OCI-LY1 (cell line): ENCODE measurements at regions not wholly inside any gene's neighbourhood (a gene's known extent, or its start where the extent isn't known, plus 50 kb on each side); places are given as distances from the start of the nearest gene placed in this dataset.

ENCODE experiments used
- H2AFZ ChIP-seq: fragments of 200-600 bp; sonication (generic), shearing (Covaris generic); 2 replicates; pipeline ENCODE4 v1.6.0; 2014; ENCODE audit warnings: antibody characterized with exemption, mild to moderate bottlenecking, low read length
- H3F3A ChIP-seq: fragments of 200-600 bp; sonication (generic), shearing (Covaris generic); 2 replicates; pipeline ENCODE4 v1.6.0; 2014; ENCODE audit warnings: mild to moderate bottlenecking, antibody characterized with exemption, low read length, moderate library complexity; ENCODE audit not compliant: insufficient read depth
- H3K27ac ChIP-seq: fragments of 200-600 bp; sonication (generic); 2 replicates; pipeline ENCODE4 v1.5.1; 2014; ENCODE audit warnings: low read length, mixed run types, mild to moderate bottlenecking, low read depth; ENCODE audit not compliant: poor library complexity, severe bottlenecking
- H3K27me3 ChIP-seq: fragments of 200-600 bp; sonication (generic); 2 replicates; pipeline ENCODE4 v1.6.0; 2014; ENCODE audit warnings: antibody characterized with exemption, mild to moderate bottlenecking, low read length, moderate library complexity; ENCODE audit not compliant: insufficient read depth
- H3K36me3 ChIP-seq: fragments of 200-600 bp; sonication (generic); 2 replicates; pipeline ENCODE4 v1.6.1; 2014; ENCODE audit warnings: mild to moderate bottlenecking, antibody characterized with exemption, low read length, moderate library complexity, mixed read lengths; ENCODE audit not compliant: insufficient read depth
- H3K4me1 ChIP-seq: fragments of 200-600 bp; sonication (generic); 2 replicates; pipeline ENCODE4 v1.5.1; 2014; ENCODE audit warnings: mild to moderate bottlenecking, low read length, moderate library complexity; ENCODE audit not compliant: insufficient read depth, severe bottlenecking
- H3K4me2 ChIP-seq: fragments of 200-600 bp; sonication (generic), shearing (Covaris generic); 2 replicates; pipeline ENCODE4 v1.6.1; 2014; ENCODE audit warnings: low read length
- H3K4me3 ChIP-seq: fragments of 200-600 bp; sonication (generic); 2 replicates; pipeline ENCODE4 v1.5.1; 2014; ENCODE audit warnings: low read length, low read depth, mild to moderate bottlenecking, mixed read lengths; ENCODE audit not compliant: poor library complexity, severe bottlenecking
- H3K79me2 ChIP-seq: fragments of 200-600 bp; shearing (Covaris generic); 2 replicates; pipeline ENCODE4 v1.6.1; 2016; ENCODE audit warnings: mixed run types, low read length, mixed read lengths; ENCODE audit not compliant: insufficient read depth
- H3K9ac ChIP-seq: fragments of 200-600 bp; sonication (generic), shearing (Covaris generic); 2 replicates; pipeline ENCODE4 v1.6.1; 2014; ENCODE audit warnings: mild to moderate bottlenecking, low read length, mixed read lengths
- H3K9me2 ChIP-seq: fragments of 200-600 bp; sonication (generic), shearing (Covaris generic); 2 replicates; pipeline ENCODE4 v1.6.1; 2014; ENCODE audit warnings: low read depth, mild to moderate bottlenecking, low read length, mixed read lengths
- H3K9me3 ChIP-seq: fragments of 200-600 bp; shearing (Covaris generic); 2 replicates; pipeline ENCODE4 v1.6.1; 2014; ENCODE audit warnings: low read length, mixed read lengths
- H4K20me1 ChIP-seq: fragments of 200-600 bp; sonication (generic), shearing (Covaris generic); 2 replicates; pipeline ENCODE4 v1.6.0; 2016; ENCODE audit warnings: mild to moderate bottlenecking, low read length; ENCODE audit not compliant: insufficient read depth
- EZH2 ChIP-seq: fragments of 200-600 bp; sonication (generic), shearing (Covaris generic); IDR thresholded peaks from 2 replicates; pipeline ENCODE4 v1.8.0; 2017; ENCODE audit warnings: borderline replicate concordance, mixed run types, mild to moderate bottlenecking, antibody characterized with exemption, low read length, moderate library complexity, mixed read lengths
- TF ChIP-seq, protein P1 (sequence below): fragments of 200-600 bp; sonication (generic), shearing (Covaris generic); IDR thresholded peaks from 2 replicates; pipeline ENCODE4 v1.5.1; 2017; ENCODE audit warnings: mild to moderate bottlenecking, antibody characterized with exemption, low read length, moderate library complexity, mixed read lengths

DNA sequence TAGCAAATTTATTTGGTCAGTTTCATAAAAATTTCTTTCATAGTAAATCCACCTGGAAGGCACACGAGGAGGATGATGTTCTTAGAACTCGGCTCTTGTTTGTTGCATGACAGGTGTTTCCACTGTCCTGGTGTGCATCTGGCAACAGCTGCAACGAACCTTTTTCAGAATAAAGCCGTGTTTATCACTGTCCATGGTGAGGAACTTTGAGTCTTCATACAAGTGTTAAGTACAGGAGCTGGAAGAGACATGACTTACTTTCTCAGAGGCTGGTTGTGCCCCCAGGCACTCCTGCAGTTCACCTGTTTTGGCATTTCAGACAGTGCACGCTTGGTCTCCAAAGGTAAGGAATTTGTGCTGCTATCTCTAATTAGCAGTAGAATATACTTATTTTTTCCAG is 97.1 kb downstream of the ADAMTS1 start:
- Histone ChIP-seq H3K9me3 (no peaks in the 10 kb centered on the region), H3K27ac (no peak overlapping the region), H2AFZ (no peak overlapping the region)

DNA sequence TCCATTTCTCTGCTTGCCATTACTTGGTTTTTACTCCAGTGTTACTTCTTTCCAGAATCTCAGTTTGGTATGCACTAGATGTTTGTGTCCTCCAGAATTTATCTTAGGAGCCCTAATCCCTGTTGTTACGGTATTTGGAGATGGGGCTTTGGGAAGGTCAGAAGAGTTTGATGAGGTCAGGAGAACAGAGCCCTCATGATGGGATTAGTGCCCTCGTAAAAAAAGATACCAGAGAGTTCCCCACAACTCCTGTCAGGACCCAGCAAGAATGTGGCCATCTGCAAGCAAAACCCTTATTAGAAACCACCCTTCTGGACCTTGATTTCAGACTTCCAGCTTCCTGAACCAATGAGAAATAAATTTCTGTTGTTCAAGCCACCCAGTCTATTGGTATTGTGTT is 98.0 kb downstream of the ADAMTS1 start:
- no peaks in the 10 kb centered on the region for H3K27me3 ChIP-seq

More for the DNA sequence above, 97.1 kb downstream of the ADAMTS1 start:
- H3K4me2 ChIP-seq, result no peak overlapping the region
- no peaks in the 10 kb centered on the region for H3F3A ChIP-seq
- no peaks in the 10 kb centered on the region for H4K20me1 ChIP-seq
- H3K9me2 ChIP-seq, result no peaks in the 10 kb centered on the region
- no peaks in the 10 kb centered on the region for H3K79me2 ChIP-seq
- H3K4me1 ChIP-seq, result no peaks in the 10 kb centered on the region
- no peaks in the 10 kb centered on the region for H3K27me3 ChIP-seq
- no peak overlapping the region for H3K9ac ChIP-seq
- H3K4me3 ChIP-seq, result no peak overlapping the region
- TF ChIP-seq, protein P1, sequence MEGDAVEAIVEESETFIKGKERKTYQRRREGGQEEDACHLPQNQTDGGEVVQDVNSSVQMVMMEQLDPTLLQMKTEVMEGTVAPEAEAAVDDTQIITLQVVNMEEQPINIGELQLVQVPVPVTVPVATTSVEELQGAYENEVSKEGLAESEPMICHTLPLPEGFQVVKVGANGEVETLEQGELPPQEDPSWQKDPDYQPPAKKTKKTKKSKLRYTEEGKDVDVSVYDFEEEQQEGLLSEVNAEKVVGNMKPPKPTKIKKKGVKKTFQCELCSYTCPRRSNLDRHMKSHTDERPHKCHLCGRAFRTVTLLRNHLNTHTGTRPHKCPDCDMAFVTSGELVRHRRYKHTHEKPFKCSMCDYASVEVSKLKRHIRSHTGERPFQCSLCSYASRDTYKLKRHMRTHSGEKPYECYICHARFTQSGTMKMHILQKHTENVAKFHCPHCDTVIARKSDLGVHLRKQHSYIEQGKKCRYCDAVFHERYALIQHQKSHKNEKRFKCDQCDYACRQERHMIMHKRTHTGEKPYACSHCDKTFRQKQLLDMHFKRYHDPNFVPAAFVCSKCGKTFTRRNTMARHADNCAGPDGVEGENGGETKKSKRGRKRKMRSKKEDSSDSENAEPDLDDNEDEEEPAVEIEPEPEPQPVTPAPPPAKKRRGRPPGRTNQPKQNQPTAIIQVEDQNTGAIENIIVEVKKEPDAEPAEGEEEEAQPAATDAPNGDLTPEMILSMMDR, result no peak
- TF ChIP-seq EZH2, result no peak
- H3K36me3 ChIP-seq, result no peaks in the 10 kb centered on the region

DNA sequence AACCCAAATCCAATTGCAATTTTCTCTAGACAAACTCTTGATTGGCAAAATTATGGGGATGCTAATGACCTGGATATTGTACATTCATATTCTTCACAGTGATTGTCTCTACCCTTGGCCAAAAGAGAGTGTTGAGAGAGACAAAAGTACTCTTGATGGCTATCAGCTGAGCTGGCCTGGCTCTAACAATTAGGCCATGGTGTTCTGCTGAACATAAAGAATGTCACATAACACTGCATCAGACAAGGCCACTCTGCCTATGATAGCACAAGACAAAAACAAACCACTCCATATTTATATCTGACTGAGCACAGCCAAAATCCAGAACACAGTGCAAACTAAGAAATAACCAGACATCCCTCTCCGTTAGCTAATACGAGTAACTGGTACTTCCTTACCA is 101.7 kb downstream of the ADAMTS1 start:
- no peak overlapping the region for H3K4me3 ChIP-seq
- no peak overlapping the region for H3K27ac ChIP-seq
- no peaks in the 10 kb centered on the region for H3K36me3 ChIP-seq
- TF ChIP-seq, protein P1, result no peak
- no peak for TF ChIP-seq EZH2
- no peaks in the 10 kb centered on the region for H3K79me2 ChIP-seq
- H3K9ac ChIP-seq, result no peak overlapping the region
- no peaks in the 10 kb centered on the region for H3F3A ChIP-seq
- no peaks in the 10 kb centered on the region for H4K20me1 ChIP-seq
- no peaks in the 10 kb centered on the region for H3K9me3 ChIP-seq
- no peaks in the 10 kb centered on the region for H3K9me2 ChIP-seq
- no peaks in the 10 kb centered on the region for H3K27me3 ChIP-seq
- H2AFZ ChIP-seq, result no peak overlapping the region
- H3K4me2 ChIP-seq, result no peak overlapping the region
- H3K4me1 ChIP-seq, result no peaks in the 10 kb centered on the region

More for the DNA sequence above, 98.0 kb downstream of the ADAMTS1 start:
- Histone ChIP-seq H3K9me2 (no peaks in the 10 kb centered on the region), H3K4me1 (no peaks in the 10 kb centered on the region), H3K4me3 (no peak overlapping the region), H4K20me1 (no peaks in the 10 kb centered on the region), H3K27ac (no peak overlapping the region), H3K36me3 (no peaks in the 10 kb centered on the region), H3K9me3 (no peaks in the 10 kb centered on the region), H3K79me2 (no peaks in the 10 kb centered on the region), H2AFZ (no peak overlapping the region), H3F3A (no peaks in the 10 kb centered on the region), H3K9ac (no peak overlapping the region), H3K4me2 (no peak overlapping the region)
- TF ChIP-seq, protein P1, result no peak
- TF ChIP-seq EZH2, result no peak
